ENCODE measurements at regions not wholly inside any gene's neighbourhood (a gene's known extent, or its start where the extent isn't known, plus 50 kb on each side); places are given as distances from the start of the nearest gene placed in this dataset.

DNA sequence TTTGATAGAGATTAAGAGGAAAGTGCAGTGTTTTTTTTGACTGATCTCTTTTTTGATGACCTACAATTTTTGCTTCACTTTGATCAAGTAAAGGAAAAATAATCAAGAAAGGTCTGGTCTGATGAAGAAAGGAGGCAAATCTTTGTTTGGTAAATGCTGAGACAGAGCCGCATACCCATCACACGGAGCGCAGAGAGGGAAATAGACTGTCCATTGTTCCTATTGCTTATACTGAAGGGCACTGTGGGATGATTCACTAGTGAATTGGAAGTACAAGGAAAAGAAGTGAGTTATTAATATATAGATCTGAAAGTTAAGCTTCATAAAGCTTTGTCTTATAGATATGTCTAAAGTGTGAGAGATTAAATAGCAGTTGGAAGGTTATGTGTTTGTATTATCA lies 455.1 kb downstream of the PLCL1 start:
- TF ChIP-seq EZH2phosphoT487 (IDR thresholded peaks at IDR 0.05; ENCODE audit: insufficient read depth, low read depth) (no peak), EZH2 (IDR thresholded peaks at IDR 0.05; ENCODE audit: insufficient read depth, poor library complexity, severe bottlenecking) (no peak)
